LoVo (cell line): ENCODE measurements at regions not wholly inside any gene's neighbourhood (a gene's known extent, or its start where the extent isn't known, plus 50 kb on each side); places are given as distances from the start of the nearest gene placed in this dataset.

Source experiments
- DNase-seq: peaks from one replicate; pipeline ENCODE4 v3.0.0-alpha.2; 2016; ENCODE audit warnings: low spot score

- DNase-seq, result no peak
Measured at GRCh38 chr5:68942169-68942568, 151.6 kb upstream of the SLC30A5 start.

- no peak for DNase-seq
Measured at GRCh38 chr5:68946728-68947127, 147.1 kb upstream of the SLC30A5 start.

- DNase-seq, result no peak
Measured at GRCh38 chr5:68947986-68948385, 145.8 kb upstream of the SLC30A5 start.

GRCh38 chr5:68949256-68949655 is 144.6 kb upstream of the SLC30A5 start:
- DNase-seq, result no peak

- DNase-seq, result no peak
Measured at GRCh38 chr5:68949711-68950110, 144.1 kb upstream of the SLC30A5 start.

GRCh38 chr5:68950125-68950524 is 143.7 kb upstream of the SLC30A5 start:
- no peak for DNase-seq

GRCh38 chr5:68950930-68951329 is 142.9 kb upstream of the SLC30A5 start:
- DNase-seq, result no peak

- no peak for DNase-seq
Measured at GRCh38 chr5:68953231-68953874, 140.5 kb upstream of the SLC30A5 start.

- no peak for DNase-seq
Measured at GRCh38 chr5:68953875-68954617, 139.8 kb upstream of the SLC30A5 start.

- no peak for DNase-seq
Measured at GRCh38 chr5:68954618-68954910, 139.2 kb upstream of the SLC30A5 start.

GRCh38 chr5:68957591-68957990 is 136.2 kb upstream of the SLC30A5 start:
- DNase-seq, result no peak

- DNase-seq, result no peak
Measured at GRCh38 chr5:68958428-68958827, 135.4 kb upstream of the SLC30A5 start.

GRCh38 chr5:68960456-68960855 is 133.4 kb upstream of the SLC30A5 start:
- no peak for DNase-seq

- no peak for DNase-seq
Measured at GRCh38 chr5:68960961-68961360, 132.9 kb upstream of the SLC30A5 start.

- no peak for DNase-seq
Measured at GRCh38 chr5:68961762-68962161, 132.1 kb upstream of the SLC30A5 start.

- DNase-seq, result peak; percentile 72
Measured at GRCh38 chr5:68962757-68963484, 130.9 kb upstream of the SLC30A5 start.

- DNase-seq, result no peak
Measured at GRCh38 chr5:68964679-68965078, 129.1 kb upstream of the SLC30A5 start.

GRCh38 chr5:68965926-68966325 is 127.9 kb upstream of the SLC30A5 start:
- no peak for DNase-seq

GRCh38 chr5:68966596-68966995 is 127.2 kb upstream of the SLC30A5 start:
- DNase-seq, result no peak

GRCh38 chr5:68968429-68968828 is 125.4 kb upstream of the SLC30A5 start:
- no peak for DNase-seq

GRCh38 chr5:68970617-68971016 is 123.2 kb upstream of the SLC30A5 start:
- DNase-seq, result no peak

GRCh38 chr5:68973696-68974095 is 120.1 kb upstream of the SLC30A5 start:
- no peak for DNase-seq

- no peak for DNase-seq
Measured at GRCh38 chr5:68983043-68983442, 110.8 kb upstream of the SLC30A5 start.
